ENCODE measurements at regions not wholly inside any gene's neighbourhood (a gene's known extent, or its start where the extent isn't known, plus 50 kb on each side); places are given as distances from the start of the nearest gene placed in this dataset.
A peak's percentile ranks its signal among the peaks of the same experiment; 100 is the strongest.

- no peak overlapping the region for H3K4me3 ChIP-seq (ENCODE audit: low read depth, poor library complexity, severe bottlenecking)
- intact Hi-C loops (cut with DNase I; ENCODE audit: low total_unique reads), result no loop called here
- 55% methylated on average over 6 of the region's 6 CpGs for WGBS, 2 donors
- TF ChIP-seq POLR2A (IDR thresholded peaks at IDR 0.05) (no peak), CTCF (IDR thresholded peaks at IDR 0.05) (no peak)
- DNase-seq (ENCODE audit: low spot score in 2 of 2), result peak in 1 of 2 donors; percentile 25
These were observed 97.7 kb upstream of the P2RY1 start for GRCh38 chr3:152737021-152737908.

- no peak for DNase-seq (ENCODE audit: low spot score in 2 of 2)
These were observed 96.3 kb upstream of the P2RY1 start for GRCh38 chr3:152738656-152739055.

GRCh38 chr3:152742368-152743347 is 92.3 kb upstream of the P2RY1 start:
- H3K4me3 ChIP-seq (ENCODE audit: low read depth, poor library complexity, severe bottlenecking), result no peak overlapping the region
- intact Hi-C loops (cut with DNase I; ENCODE audit: low total_unique reads), result no loop called here
- TF ChIP-seq CTCF (IDR thresholded peaks at IDR 0.05), result no peak
- TF ChIP-seq POLR2A (IDR thresholded peaks at IDR 0.05), result no peak
- no peak for DNase-seq (ENCODE audit: low spot score in 2 of 2)
- 73 to 82% methylated on average over 2 of the region's 2 CpGs for WGBS, 2 donors

More at GRCh38 chr3:152738656-152739055, 96.3 kb upstream of the P2RY1 start:
- H3K4me3 ChIP-seq (ENCODE audit: low read depth, poor library complexity, severe bottlenecking), result no peak overlapping the region
- intact Hi-C loops (cut with DNase I; ENCODE audit: low total_unique reads), result no loop called here
- 39 to 49% methylated on average over 2 of the region's 2 CpGs for WGBS, 2 donors
- TF ChIP-seq POLR2A (IDR thresholded peaks at IDR 0.05), result no peak
- no peak for TF ChIP-seq CTCF (IDR thresholded peaks at IDR 0.05)

- H3K4me3 ChIP-seq (ENCODE audit: low read depth, poor library complexity, severe bottlenecking), result no peak overlapping the region
- TF ChIP-seq POLR2A (IDR thresholded peaks at IDR 0.05), result no peak
- WGBS, 2 donors, result 91 to 95% methylated on average over 1 of the region's 1 CpG
- no peak for DNase-seq (ENCODE audit: low spot score in 2 of 2)
- intact Hi-C loops (cut with DNase I; ENCODE audit: low total_unique reads), result no loop called here
These were observed 89.3 kb upstream of the P2RY1 start for GRCh38 chr3:152745646-152746045.

- no peak overlapping the region for H3K4me3 ChIP-seq (ENCODE audit: low read depth, poor library complexity, severe bottlenecking)
- TF ChIP-seq CTCF (IDR thresholded peaks at IDR 0.05), result no peak
- no peak for TF ChIP-seq POLR2A (IDR thresholded peaks at IDR 0.05)
- intact Hi-C loops (cut with DNase I; ENCODE audit: low total_unique reads), result no loop called here
- DNase-seq (ENCODE audit: low spot score in 2 of 2), result no peak
- 85 to 86% methylated on average over 2 of the region's 2 CpGs for WGBS, 2 donors
These were observed 80.6 kb upstream of the P2RY1 start for GRCh38 chr3:152754303-152754702.

GRCh38 chr3:152756807-152757206 is 78.1 kb upstream of the P2RY1 start:
- no peak for TF ChIP-seq CTCF (IDR thresholded peaks at IDR 0.05)
- no peak for TF ChIP-seq POLR2A (IDR thresholded peaks at IDR 0.05)
- H3K4me3 ChIP-seq (ENCODE audit: low read depth, poor library complexity, severe bottlenecking), result no peak overlapping the region
- no peak for DNase-seq (ENCODE audit: low spot score in 2 of 2)
- intact Hi-C loops (cut with DNase I; ENCODE audit: low total_unique reads), result no loop called here

Measured in lower leg skin (tissue), 4 donors.